DND-41 (cell line): ENCODE measurements at regions not wholly inside any gene's neighbourhood (a gene's known extent, or its start where the extent isn't known, plus 50 kb on each side); places are given as distances from the start of the nearest gene placed in this dataset.

Source experiments
- CTCF ChIP-seq: IDR thresholded peaks from 2 replicates; pipeline ENCODE4 v1.5.1; 2012; ENCODE audit warnings: borderline replicate concordance, low read length, moderate library complexity, mild to moderate bottlenecking; ENCODE audit not compliant: poor library complexity, severe bottlenecking; ENCODE audit errors: extremely low read depth
- EZH2 ChIP-seq: IDR thresholded peaks from 3 replicates; pipeline ENCODE4 v1.6.1; 2012; ENCODE audit warnings: borderline replicate concordance, low read depth, mild to moderate bottlenecking, moderate library complexity, low read length, inconsistent platforms; ENCODE audit not compliant: severe bottlenecking

- TF ChIP-seq CTCF (no peak), EZH2 (no peak)
Observed at GRCh38 chr15:38620098-38620497, 55.5 kb upstream of the RASGRP1 start.
